Smooth muscle cell (in vitro differentiated cells): ENCODE measurements at regions not wholly inside any gene's neighbourhood (a gene's known extent, or its start where the extent isn't known, plus 50 kb on each side); places are given as distances from the start of the nearest gene placed in this dataset.
"Not testable (repeated sequence)": the region's sequence is repeated elsewhere in the genome, so short reads cannot be mapped to it uniquely, and the experiment has no call there.

Experiments used
- DNase-seq: peaks from one replicate; lab custom pipeline; 2025; ENCODE audit not compliant: unreplicated experiment; lab: John Stamatoyannopoulos, UW
- H2AFZ ChIP-seq: fragments of 200-600 bp; sonication (generic); 2 replicates; pipeline ENCODE4 v1.6.0; 2016; ENCODE audit warnings: antibody characterized with exemption, low read depth, mild to moderate bottlenecking
- H3F3A ChIP-seq: fragments of 200-600 bp; sonication (generic); 2 replicates; pipeline ENCODE4 v1.6.0; 2017; ENCODE audit warnings: antibody characterized with exemption, low read depth
- H3K27ac ChIP-seq: fragments of 200-600 bp; sonication (generic); 2 replicates; pipeline ENCODE4 v1.5.1; 2016; ENCODE audit warnings: low read depth, mild to moderate bottlenecking
- H3K27me3 ChIP-seq: fragments of 200-600 bp; sonication (generic); 2 replicates; pipeline ENCODE4 v1.6.1; 2016; ENCODE audit warnings: low read depth, mild to moderate bottlenecking
- H3K36me3 ChIP-seq: fragments of 200-600 bp; sonication (generic); 2 replicates; pipeline ENCODE4 v1.5.1; 2016; ENCODE audit warnings: low read depth
- H3K4me1 ChIP-seq: fragments of 200-600 bp; sonication (generic); 2 replicates; pipeline ENCODE4 v1.5.1; 2016; ENCODE audit warnings: low read depth
- H3K4me2 ChIP-seq: fragments of 200-600 bp; sonication (generic); 2 replicates; pipeline ENCODE4 v1.6.0; 2016; ENCODE audit warnings: mild to moderate bottlenecking
- H3K4me3 ChIP-seq: fragments of 200-600 bp; sonication (generic); 2 replicates; pipeline ENCODE4 v1.5.1; 2016; ENCODE audit warnings: mild to moderate bottlenecking
- H3K79me2 ChIP-seq: fragments of 200-600 bp; sonication (generic); 2 replicates; pipeline ENCODE4 v1.6.0; 2016; ENCODE audit warnings: low read depth, mild to moderate bottlenecking
- H3K9ac ChIP-seq: fragments of 200-600 bp; sonication (generic); 2 replicates; pipeline ENCODE4 v1.6.0; 2016; ENCODE audit warnings: low read depth
- H3K9me3 ChIP-seq: fragments of 200-600 bp; sonication (generic); replicated peaks from 2 replicates; pipeline ENCODE4 v1.5.1; 2016; ENCODE audit warnings: low read depth
- H4K20me1 ChIP-seq: fragments of 200-600 bp; sonication (generic); 2 replicates; pipeline ENCODE4 v1.6.0; 2016; ENCODE audit warnings: low read depth
- WGBS: methylation state at CpG from one replicate; pipeline ENCODE4 v1.1.7; 2016; ENCODE audit warnings: low lambda C conversion rate; 5-methylcytosine and 5-hydroxymethylcytosine counted together
- TF ChIP-seq, protein P1 (sequence below): fragments of 200-600 bp; sonication (generic); IDR thresholded peaks from 2 replicates; pipeline ENCODE4 v1.5.1; 2017; ENCODE audit warnings: borderline replicate concordance, mild to moderate bottlenecking, antibody characterized with exemption; ENCODE audit not compliant: insufficient read depth, poor library complexity, severe bottlenecking

DNA sequence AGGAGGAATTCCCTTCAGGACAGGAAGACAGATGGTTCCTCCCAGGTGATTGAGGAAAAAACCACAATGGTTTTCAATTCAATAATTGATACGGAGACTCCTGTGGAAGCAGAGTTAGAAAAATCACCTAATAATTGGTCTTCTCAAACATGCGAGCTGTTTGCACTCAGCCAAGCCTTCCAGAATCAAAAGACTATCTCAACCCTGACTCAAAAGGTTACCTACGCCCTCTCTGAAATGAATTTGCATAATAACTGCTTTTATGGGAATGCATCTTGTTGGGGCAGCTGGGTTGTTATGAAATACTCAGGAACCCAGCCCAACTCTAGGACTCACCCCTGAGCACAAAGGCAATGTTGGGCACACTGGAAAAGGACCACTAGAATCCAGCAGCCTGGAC lies 66.9 kb upstream of the ARSJ start:
- no peak for DNase-seq
- no peaks in the 10 kb centered on the region for H3K79me2 ChIP-seq
- no peak overlapping the region for H2AFZ ChIP-seq
- no peak overlapping the region for H3K27ac ChIP-seq
- 86% methylated on average over 3 of the region's 3 CpGs for WGBS
- TF ChIP-seq, protein P1, sequence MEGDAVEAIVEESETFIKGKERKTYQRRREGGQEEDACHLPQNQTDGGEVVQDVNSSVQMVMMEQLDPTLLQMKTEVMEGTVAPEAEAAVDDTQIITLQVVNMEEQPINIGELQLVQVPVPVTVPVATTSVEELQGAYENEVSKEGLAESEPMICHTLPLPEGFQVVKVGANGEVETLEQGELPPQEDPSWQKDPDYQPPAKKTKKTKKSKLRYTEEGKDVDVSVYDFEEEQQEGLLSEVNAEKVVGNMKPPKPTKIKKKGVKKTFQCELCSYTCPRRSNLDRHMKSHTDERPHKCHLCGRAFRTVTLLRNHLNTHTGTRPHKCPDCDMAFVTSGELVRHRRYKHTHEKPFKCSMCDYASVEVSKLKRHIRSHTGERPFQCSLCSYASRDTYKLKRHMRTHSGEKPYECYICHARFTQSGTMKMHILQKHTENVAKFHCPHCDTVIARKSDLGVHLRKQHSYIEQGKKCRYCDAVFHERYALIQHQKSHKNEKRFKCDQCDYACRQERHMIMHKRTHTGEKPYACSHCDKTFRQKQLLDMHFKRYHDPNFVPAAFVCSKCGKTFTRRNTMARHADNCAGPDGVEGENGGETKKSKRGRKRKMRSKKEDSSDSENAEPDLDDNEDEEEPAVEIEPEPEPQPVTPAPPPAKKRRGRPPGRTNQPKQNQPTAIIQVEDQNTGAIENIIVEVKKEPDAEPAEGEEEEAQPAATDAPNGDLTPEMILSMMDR, result no peak
- no peaks in the 10 kb centered on the region for H3K4me1 ChIP-seq
- H3K27me3 ChIP-seq, result no peaks in the 10 kb centered on the region
- no peaks in the 10 kb centered on the region for H4K20me1 ChIP-seq
- no peaks in the 10 kb centered on the region for H3K9me3 ChIP-seq
- no peaks in the 10 kb centered on the region for H3F3A ChIP-seq
- H3K4me3 ChIP-seq, result no peak overlapping the region
- no peak overlapping the region for H3K9ac ChIP-seq
- no peak overlapping the region for H3K4me2 ChIP-seq
- no peaks in the 10 kb centered on the region for H3K36me3 ChIP-seq

DNA sequence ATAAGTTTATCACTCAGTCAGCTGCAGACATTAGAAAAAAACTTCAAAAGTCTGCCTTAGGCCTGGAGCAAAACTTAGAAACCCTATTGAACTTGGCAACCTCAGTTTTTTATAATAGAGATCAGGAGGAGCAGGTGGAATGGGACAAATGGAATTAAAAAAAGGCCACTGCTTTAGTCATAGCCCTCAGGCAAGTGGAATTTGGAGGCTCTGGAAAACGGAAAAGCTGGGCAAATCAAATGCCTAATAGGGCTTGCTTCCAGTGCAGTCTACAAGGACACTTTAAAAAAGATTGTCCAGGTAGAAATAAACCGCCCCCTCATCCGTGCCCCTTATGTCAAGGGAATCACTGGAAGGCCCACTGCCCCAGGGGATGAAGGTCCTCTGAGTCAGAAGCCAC lies 68.7 kb upstream of the ARSJ start:
- WGBS, result 91% methylated on average over 3 of the region's 3 CpGs

DNA sequence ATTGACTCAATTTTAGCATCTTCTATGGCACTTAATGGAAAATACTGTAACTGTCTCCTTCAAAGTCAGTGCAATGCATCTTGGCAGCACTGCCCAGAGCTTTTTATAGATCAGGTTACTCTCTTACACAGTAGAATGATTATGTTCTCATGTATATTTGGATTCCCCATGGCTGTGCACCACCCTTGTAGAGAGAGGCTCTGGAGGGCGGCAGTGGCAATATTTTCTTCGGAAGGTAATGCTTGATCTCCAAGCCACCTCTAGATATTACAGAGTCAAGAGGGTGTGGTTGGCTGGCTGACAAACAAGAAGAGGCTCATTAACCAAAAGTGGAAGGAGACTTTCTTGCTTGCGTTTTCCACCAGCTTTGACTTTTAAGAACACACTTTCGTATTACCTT lies 72.8 kb upstream of the ARSJ start:
- TF ChIP-seq, protein P1, result no peak
- WGBS, result 94% methylated on average over 4 of the region's 4 CpGs

More for the DNA sequence above, 68.7 kb upstream of the ARSJ start:
- H4K20me1 ChIP-seq, H3K4me1 ChIP-seq, H3K9me3 ChIP-seq, H2AFZ ChIP-seq, H3K4me3 ChIP-seq, H3K27me3 ChIP-seq, H3K9ac ChIP-seq, H3K4me2 ChIP-seq, DNase-seq, H3K27ac ChIP-seq, H3K36me3 ChIP-seq, H3K79me2 ChIP-seq, H3F3A ChIP-seq: not testable (repeated sequence)

DNA sequence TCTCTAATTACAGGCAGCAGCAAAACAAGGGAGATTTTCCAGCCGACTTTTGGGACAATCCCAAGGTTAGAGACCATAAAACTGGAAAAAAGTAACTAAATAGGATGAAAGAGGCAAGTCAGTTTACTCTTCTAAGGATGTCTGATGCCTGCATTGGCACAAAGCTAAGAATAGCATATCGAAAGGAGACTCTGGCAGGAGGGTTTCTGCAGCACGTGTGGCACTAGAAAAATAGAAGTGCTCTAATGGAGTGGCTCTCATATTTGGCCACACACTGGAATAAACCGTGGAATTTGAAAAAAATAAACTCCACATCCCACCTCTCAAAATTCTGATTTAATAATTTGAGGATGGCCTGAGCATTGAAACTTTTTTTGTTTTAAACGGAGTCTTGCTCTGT lies 77.2 kb upstream of the ARSJ start:
- Histone ChIP-seq H2AFZ (no peak overlapping the region), H4K20me1 (no peaks in the 10 kb centered on the region), H3K79me2 (no peaks in the 10 kb centered on the region), H3K27ac (no peak overlapping the region), H3K27me3 (no peaks in the 10 kb centered on the region), H3K4me3 (no peak overlapping the region), H3K9ac (no peak overlapping the region), H3K4me1 (no peaks in the 10 kb centered on the region), H3F3A (no peaks in the 10 kb centered on the region), H3K9me3 (no peaks in the 10 kb centered on the region), H3K4me2 (no peak overlapping the region), H3K36me3 (no peaks in the 10 kb centered on the region)
- DNase-seq, result no peak
- 86% methylated on average over 5 of the region's 5 CpGs for WGBS
- TF ChIP-seq, protein P1, result no peak

More for the DNA sequence above, 72.8 kb upstream of the ARSJ start:
- H3K27me3 ChIP-seq, result no peaks in the 10 kb centered on the region
- H3K9me3 ChIP-seq, result no peaks in the 10 kb centered on the region
- H3K9ac ChIP-seq, result no peak overlapping the region
- no peaks in the 10 kb centered on the region for H3K4me1 ChIP-seq
- H3K36me3 ChIP-seq, result no peaks in the 10 kb centered on the region
- no peak overlapping the region for H3K27ac ChIP-seq
- no peak overlapping the region for H2AFZ ChIP-seq
- no peak overlapping the region for H3K4me2 ChIP-seq
- no peak overlapping the region for H3K4me3 ChIP-seq
- H3K79me2 ChIP-seq, result no peaks in the 10 kb centered on the region
- no peaks in the 10 kb centered on the region for H3F3A ChIP-seq
- no peaks in the 10 kb centered on the region for H4K20me1 ChIP-seq
- no peak for DNase-seq
